Right atrium auricular region (tissue), 2 donors: ENCODE measurements at regions not wholly inside any gene's neighbourhood (a gene's known extent, or its start where the extent isn't known, plus 50 kb on each side); places are given as distances from the start of the nearest gene placed in this dataset.

ENCODE experiments used
- DNase-seq: peaks from one replicate; pipeline ENCODE4 v3.0.0-alpha.2; 2019; ENCODE audit warnings: low spot score
- H3K27ac ChIP-seq, 2 donors: fragments of 200-600 bp; sonication (generic); 1 replicate in 1 of 2; 2 replicates in 1 of 2; pipeline ENCODE4 v1.5.1; 2016 to 2019
- H3K27me3 ChIP-seq, 2 donors: fragments of 200-600 bp; sonication (generic); one replicate each; pipeline versions ENCODE4 v1.5.1 to v1.6.0; 2017 to 2019
- H3K36me3 ChIP-seq: fragments of 200-600 bp; sonication (generic); one replicate; pipeline ENCODE4 v1.5.1; 2016
- H3K4me1 ChIP-seq, 2 donors: fragments of 200-600 bp; sonication (generic); one replicate each; pipeline versions ENCODE4 v1.5.1 to v1.6.0; 2017 to 2019
- H3K4me3 ChIP-seq, 2 donors: fragments of 200-600 bp; sonication (generic); 1 replicate in 1 of 2; 2 replicates in 1 of 2; pipeline ENCODE4 v1.5.1; 2017 to 2019; ENCODE audit warnings: mild to moderate bottlenecking in 1 of 2, moderate library complexity in 1 of 2
- H3K9me3 ChIP-seq, 2 donors: fragments of 200-600 bp; sonication (generic); one replicate each; pipeline ENCODE4 v1.5.1; 2019
- CTCF ChIP-seq, 2 donors: fragments of 200-600 bp; sonication (generic); IDR thresholded peaks; one replicate each; pipeline ENCODE4 v1.5.1; 2019; ENCODE audit warnings: antibody characterized with exemption in 2 of 2

- DNase-seq: no peak
- H3K9me3 ChIP-seq: no peaks in the 10 kb centered on the region
- H3K36me3 ChIP-seq: no peaks in the 10 kb centered on the region
- TF ChIP-seq CTCF (IDR thresholded peaks at IDR 0.05): no peak
- H3K27me3 ChIP-seq: no peaks in the 10 kb centered on the region
- no peak overlapping the region for H3K27ac ChIP-seq
- no peak overlapping the region for H3K4me3 ChIP-seq
- no peaks in the 10 kb centered on the region for H3K4me1 ChIP-seq
Observed at GRCh38 chr20:55567826-55568225, 437.5 kb downstream of the CBLN4 start.

GRCh38 chr20:55565096-55565773, 440.1 kb downstream of the CBLN4 start:
- H3K27me3 ChIP-seq: no peaks in the 10 kb centered on the region
- DNase-seq: no peak
- H3K4me1 ChIP-seq: no peaks in the 10 kb centered on the region
- H3K4me3 ChIP-seq: no peak overlapping the region
- no peak for TF ChIP-seq CTCF (IDR thresholded peaks at IDR 0.05)
- no peak overlapping the region for H3K27ac ChIP-seq
- H3K36me3 ChIP-seq: no peaks in the 10 kb centered on the region
- no peaks in the 10 kb centered on the region for H3K9me3 ChIP-seq

- Histone ChIP-seq H3K4me1 (no peaks in the 10 kb centered on the region), H3K36me3 (no peaks in the 10 kb centered on the region), H3K4me3 (no peak overlapping the region), H3K9me3 (no peaks in the 10 kb centered on the region), H3K27ac (no peak overlapping the region), H3K27me3 (no peaks in the 10 kb centered on the region)
- no peak for TF ChIP-seq CTCF (IDR thresholded peaks at IDR 0.05)
- DNase-seq: no peak
Observed at GRCh38 chr20:55561259-55561658, 444.1 kb downstream of the CBLN4 start.

- H3K27ac ChIP-seq: no peak overlapping the region
- no peaks in the 10 kb centered on the region for H3K4me1 ChIP-seq
- no peaks in the 10 kb centered on the region for H3K27me3 ChIP-seq
- H3K36me3 ChIP-seq: no peaks in the 10 kb centered on the region
- no peak overlapping the region for H3K4me3 ChIP-seq
- DNase-seq: no peak
- TF ChIP-seq CTCF (IDR thresholded peaks at IDR 0.05): no peak
- no peaks in the 10 kb centered on the region for H3K9me3 ChIP-seq
Observed at GRCh38 chr20:55557191-55557590, 448.1 kb downstream of the CBLN4 start.

- no peaks in the 10 kb centered on the region for H3K27me3 ChIP-seq
- H3K4me3 ChIP-seq: no peak overlapping the region
- no peaks in the 10 kb centered on the region for H3K9me3 ChIP-seq
- H3K4me1 ChIP-seq: no peaks in the 10 kb centered on the region
- no peak overlapping the region for H3K27ac ChIP-seq
- TF ChIP-seq CTCF (IDR thresholded peaks at IDR 0.05): no peak
- DNase-seq: no peak
- H3K36me3 ChIP-seq: no peaks in the 10 kb centered on the region
Observed at GRCh38 chr20:55555075-55555650, 450.2 kb downstream of the CBLN4 start.

GRCh38 chr20:55544638-55545037, 460.7 kb downstream of the CBLN4 start:
- Histone ChIP-seq H3K27me3 (no peaks in the 10 kb centered on the region), H3K36me3 (no peaks in the 10 kb centered on the region), H3K4me1 (no peaks in the 10 kb centered on the region), H3K9me3 (no peaks in the 10 kb centered on the region), H3K27ac (no peak overlapping the region), H3K4me3 (no peak overlapping the region)
- no peak for TF ChIP-seq CTCF (IDR thresholded peaks at IDR 0.05)
- no peak for DNase-seq
